ENCODE measurements at regions not wholly inside any gene's neighbourhood (a gene's known extent, or its start where the extent isn't known, plus 50 kb on each side); places are given as distances from the start of the nearest gene placed in this dataset.
"Not testable (repeated sequence)": the region's sequence is repeated elsewhere in the genome, so short reads cannot be mapped to it uniquely, and the experiment has no call there.

GRCh38 chr6:167547751-167548150, 222.9 kb downstream of the TTLL2 start:
- peak; percentile 44 for DNase-seq

GRCh38 chr6:167548451-167548850, 223.6 kb downstream of the TTLL2 start:
- no peak for DNase-seq

GRCh38 chr6:167549213-167549612, 224.3 kb downstream of the TTLL2 start:
- DNase-seq: peak; percentile 43

- DNase-seq: peak; percentile 94
Observed at GRCh38 chr6:167550941-167551627, 226.2 kb downstream of the TTLL2 start.

GRCh38 chr6:167551628-167552257, 226.9 kb downstream of the TTLL2 start:
- peak; percentile 44 for DNase-seq

GRCh38 chr6:167552258-167552630, 227.4 kb downstream of the TTLL2 start:
- DNase-seq: no peak

- DNase-seq: peak; percentile 19
Observed at GRCh38 chr6:167552961-167553735, 228.3 kb downstream of the TTLL2 start.

- DNase-seq: no peak
Observed at GRCh38 chr6:167553736-167554119, 228.8 kb downstream of the TTLL2 start.

- DNase-seq: no peak
Observed at GRCh38 chr6:167554854-167555253, 230.0 kb downstream of the TTLL2 start.

GRCh38 chr6:167555836-167556235, 230.9 kb downstream of the TTLL2 start:
- no peak for DNase-seq

- DNase-seq: no peak
Observed at GRCh38 chr6:167557675-167558074, 232.8 kb downstream of the TTLL2 start.

- DNase-seq: no peak
Observed at GRCh38 chr6:167558246-167559177, 233.6 kb downstream of the TTLL2 start.

- no peak for DNase-seq
Observed at GRCh38 chr6:167559675-167560479, 235.0 kb downstream of the TTLL2 start.

GRCh38 chr6:167560673-167561569, 236.0 kb downstream of the TTLL2 start:
- no peak for DNase-seq

GRCh38 chr6:167562862-167563261, 238.0 kb downstream of the TTLL2 start:
- DNase-seq: not testable (repeated sequence)

GRCh38 chr6:167564416-167565250, 239.7 kb downstream of the TTLL2 start:
- DNase-seq: no peak

GRCh38 chr6:167565388-167565787, 240.5 kb downstream of the TTLL2 start:
- no peak for DNase-seq

- DNase-seq: no peak
Observed at GRCh38 chr6:167565884-167566599, 241.2 kb downstream of the TTLL2 start.

GRCh38 chr6:167566711-167567141, 241.8 kb downstream of the TTLL2 start:
- DNase-seq: peak; percentile 44

Measured in right forelimb (tissue), 1 donor.